Keratinocyte (primary cell): ENCODE measurements at regions not wholly inside any gene's neighbourhood (a gene's known extent, or its start where the extent isn't known, plus 50 kb on each side); places are given as distances from the start of the nearest gene placed in this dataset.

Experiments used
- DNase-seq: peaks from one replicate; pipeline ENCODE4 v3.0.0-alpha.2; 2011; ENCODE audit warnings: low read depth, missing footprints, low spot score
- FAIRE-seq: peaks from 2 replicates; lab custom pipeline; 2011; peaks lifted over from hg19 to GRCh38; lab: Jason Lieb, UNC
- H2AFZ ChIP-seq: 2 replicates; pipeline ENCODE4 v1.6.0; 2012; ENCODE audit warnings: low read length, control low read depth, inconsistent platforms; ENCODE audit not compliant: control insufficient read depth
- H3K27ac ChIP-seq: 2 replicates; pipeline ENCODE4 v1.5.1; 2011; ENCODE audit warnings: low read length; ENCODE audit not compliant: control insufficient read depth, insufficient read depth
- H3K27me3 ChIP-seq: 3 replicates; pipeline ENCODE4 v1.6.0; 2011; ENCODE audit warnings: low read length; ENCODE audit not compliant: control insufficient read depth, insufficient read depth; ENCODE audit errors: extremely low read depth
- H3K36me3 ChIP-seq, 2 experiments: 2 replicates in 1 of 2; 3 replicates in 1 of 2; pipeline ENCODE4 v1.5.1; 2011; ENCODE audit warnings: low read length in 2 of 2, mild to moderate bottlenecking in 1 of 2; ENCODE audit not compliant: control insufficient read depth in 2 of 2, insufficient read depth in 2 of 2; ENCODE audit errors: extremely low read depth in 1 of 2
- H3K4me1 ChIP-seq: 3 replicates; pipeline ENCODE4 v1.5.1; 2011; ENCODE audit warnings: low read length; ENCODE audit not compliant: control insufficient read depth, insufficient read depth; ENCODE audit errors: extremely low read depth
- H3K4me2 ChIP-seq: 3 replicates; pipeline ENCODE4 v1.6.0; 2011; ENCODE audit warnings: low read depth, low read length; ENCODE audit not compliant: control insufficient read depth, insufficient read depth; ENCODE audit errors: extremely low read depth
- H3K4me3 ChIP-seq, 3 experiments: fragments of 200-600 bp in 1 of 3; sonication (generic) in 1 of 3; 2 replicates in 2 of 3; 3 replicates in 1 of 3; pipeline ENCODE4 v1.5.1; 2011 to 2016; ENCODE audit warnings: low read length in 3 of 3, mild to moderate bottlenecking in 3 of 3, control low read depth in 2 of 3, inconsistent platforms in 1 of 3, low read depth in 1 of 3, mixed read lengths in 1 of 3, mixed run types in 1 of 3, moderate library complexity in 1 of 3; ENCODE audit not compliant: control insufficient read depth in 2 of 3, insufficient read depth in 2 of 3; ENCODE audit errors: extremely low read depth in 1 of 3
- H3K79me2 ChIP-seq: 2 replicates; pipeline ENCODE4 v1.6.0; 2012; ENCODE audit warnings: low read length; ENCODE audit not compliant: control insufficient read depth, insufficient read depth
- H3K9ac ChIP-seq: 3 replicates; pipeline ENCODE4 v1.6.0; 2011; ENCODE audit warnings: low read length; ENCODE audit not compliant: control insufficient read depth, insufficient read depth; ENCODE audit errors: extremely low read depth
- H3K9me1 ChIP-seq: 3 replicates; pipeline ENCODE4 v1.6.0; 2011; ENCODE audit warnings: low read length; ENCODE audit not compliant: control insufficient read depth, insufficient read depth; ENCODE audit errors: extremely low read depth
- H3K9me3 ChIP-seq: 2 replicates; pipeline ENCODE4 v1.5.1; 2012; ENCODE audit warnings: low read depth, low read length; ENCODE audit not compliant: control insufficient read depth
- H4K20me1 ChIP-seq: 3 replicates; pipeline ENCODE4 v1.6.0; 2011; ENCODE audit warnings: low read length; ENCODE audit not compliant: control insufficient read depth, insufficient read depth; ENCODE audit errors: extremely low read depth
- CTCF ChIP-seq, 3 experiments: IDR thresholded peaks in 1 of 3; conservative IDR thresholded peaks in 1 of 3; optimal IDR thresholded peaks in 1 of 3; 2 replicates in 2 of 3; 3 replicates in 1 of 3; pipeline versions ENCODE3 to v1.5.1; 2011; ENCODE audit warnings: low read length in 3 of 3, mild to moderate bottlenecking in 3 of 3, moderate library complexity in 2 of 3, control low read depth in 1 of 3, inconsistent platforms in 1 of 3; ENCODE audit not compliant: insufficient read depth in 2 of 3; ENCODE audit errors: extremely low read depth in 1 of 3
- EZH2 ChIP-seq: IDR thresholded peaks from one replicate; pipeline ENCODE4 v1.6.1; 2012; ENCODE audit warnings: inconsistent platforms, mild to moderate bottlenecking, low read length, moderate library complexity
- dilution Hi-C: fragments of 300-500 bp; cut with MboI; formaldehyde crosslinking; loops from one replicate; pipeline ENCODE4 v1.7.0; 2020; ENCODE audit warnings: low sequenced_read_pairs; ENCODE audit not compliant: extremely low pct_ligation_motif_present

GRCh38 chr18:73785300-73785699, 362.3 kb downstream of the FBXO15 start:
- Histone ChIP-seq H4K20me1 (no peaks in the 10 kb centered on the region), H3K9me1 (no peaks in the 10 kb centered on the region), H3K9ac (no peak overlapping the region), H3K36me3 (no peaks in the 10 kb centered on the region), H3K27ac (no peak overlapping the region), H3K4me2 (no peak overlapping the region), H3K4me1 (peaks cover 4% of the 10 kb centered on the region), H3K79me2 (no peaks in the 10 kb centered on the region), H3K27me3 (no peaks in the 10 kb centered on the region), H3K4me3 (no peak overlapping the region), H3K9me3 (no peaks in the 10 kb centered on the region), H2AFZ (no peak overlapping the region)
- FAIRE-seq = no peak
- TF ChIP-seq CTCF (optimal IDR thresholded peaks at IDR 0.05 in 1 of 3, IDR thresholded peaks at IDR 0.05 in 1 of 3, conservative IDR thresholded peaks at IDR 0.05 in 1 of 3; ENCODE audit: extremely low read depth in 1 of 3, insufficient read depth in 2 of 3, low read length in 3 of 3) = no peak
- TF ChIP-seq EZH2 = no peak
- dilution Hi-C loops = no loop called here
- no peak for DNase-seq

- Histone ChIP-seq H3K79me2 (no peaks in the 10 kb centered on the region), H3K4me3 (no peak overlapping the region), H4K20me1 (no peaks in the 10 kb centered on the region), H3K9me3 (no peaks in the 10 kb centered on the region), H3K27ac (no peak overlapping the region), H3K4me2 (no peak overlapping the region), H3K27me3 (no peaks in the 10 kb centered on the region), H3K9me1 (no peaks in the 10 kb centered on the region), H3K36me3 (no peaks in the 10 kb centered on the region), H3K4me1 (no peaks in the 10 kb centered on the region), H2AFZ (no peak overlapping the region), H3K9ac (no peak overlapping the region)
- dilution Hi-C loops = no loop called here
- FAIRE-seq = no peak
- TF ChIP-seq CTCF (optimal IDR thresholded peaks at IDR 0.05 in 1 of 3, IDR thresholded peaks at IDR 0.05 in 1 of 3, conservative IDR thresholded peaks at IDR 0.05 in 1 of 3; ENCODE audit: extremely low read depth in 1 of 3, insufficient read depth in 2 of 3, low read length in 3 of 3) (no peak), EZH2 (no peak)
- DNase-seq = no peak
These were observed 362.8 kb downstream of the FBXO15 start for GRCh38 chr18:73784853-73785252.
